Loucy (cell line): ENCODE measurements at regions not wholly inside any gene's neighbourhood (a gene's known extent, or its start where the extent isn't known, plus 50 kb on each side); places are given as distances from the start of the nearest gene placed in this dataset.

Source experiments
- EZH2phosphoT487 ChIP-seq: fragments of 200-600 bp; IDR thresholded peaks from 2 replicates; pipeline ENCODE4 v1.6.1; 2018; ENCODE audit warnings: antibody characterized with exemption, mild to moderate bottlenecking, moderate library complexity, borderline replicate concordance
- TF ChIP-seq, protein P1 (sequence below): fragments of 200-600 bp; sonication (generic); conservative IDR thresholded peaks from 2 replicates; pipeline ENCODE4 v1.5.1; 2014; ENCODE audit warnings: mild to moderate bottlenecking, antibody characterized with exemption, low read length

DNA sequence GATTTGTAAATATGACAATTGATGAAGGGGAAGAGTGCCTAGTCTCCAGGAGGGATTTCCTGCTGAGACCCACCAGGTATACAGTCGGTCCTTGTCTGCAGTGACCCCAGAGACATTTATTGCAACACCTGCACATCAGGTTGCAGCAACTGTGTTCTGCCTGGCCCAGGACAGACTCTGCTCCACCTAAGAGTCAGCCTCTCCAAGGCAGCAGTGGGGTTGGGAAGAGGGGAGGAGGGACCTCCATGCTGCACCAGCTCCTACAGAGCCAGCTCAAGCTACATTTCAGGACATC lies 120.4 kb upstream of the IRF2BP2 start:
- TF ChIP-seq, protein P1, sequence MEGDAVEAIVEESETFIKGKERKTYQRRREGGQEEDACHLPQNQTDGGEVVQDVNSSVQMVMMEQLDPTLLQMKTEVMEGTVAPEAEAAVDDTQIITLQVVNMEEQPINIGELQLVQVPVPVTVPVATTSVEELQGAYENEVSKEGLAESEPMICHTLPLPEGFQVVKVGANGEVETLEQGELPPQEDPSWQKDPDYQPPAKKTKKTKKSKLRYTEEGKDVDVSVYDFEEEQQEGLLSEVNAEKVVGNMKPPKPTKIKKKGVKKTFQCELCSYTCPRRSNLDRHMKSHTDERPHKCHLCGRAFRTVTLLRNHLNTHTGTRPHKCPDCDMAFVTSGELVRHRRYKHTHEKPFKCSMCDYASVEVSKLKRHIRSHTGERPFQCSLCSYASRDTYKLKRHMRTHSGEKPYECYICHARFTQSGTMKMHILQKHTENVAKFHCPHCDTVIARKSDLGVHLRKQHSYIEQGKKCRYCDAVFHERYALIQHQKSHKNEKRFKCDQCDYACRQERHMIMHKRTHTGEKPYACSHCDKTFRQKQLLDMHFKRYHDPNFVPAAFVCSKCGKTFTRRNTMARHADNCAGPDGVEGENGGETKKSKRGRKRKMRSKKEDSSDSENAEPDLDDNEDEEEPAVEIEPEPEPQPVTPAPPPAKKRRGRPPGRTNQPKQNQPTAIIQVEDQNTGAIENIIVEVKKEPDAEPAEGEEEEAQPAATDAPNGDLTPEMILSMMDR: no peak
- no peak for TF ChIP-seq EZH2phosphoT487
